ENCODE measurements at regions not wholly inside any gene's neighbourhood (a gene's known extent, or its start where the extent isn't known, plus 50 kb on each side); places are given as distances from the start of the nearest gene placed in this dataset.

- no peak for TF ChIP-seq YY1 (IDR thresholded peaks at IDR 0.05; ENCODE audit: low read depth)
- no peak for TF ChIP-seq CREB1 (IDR thresholded peaks at IDR 0.05; ENCODE audit: low read depth)
- TF ChIP-seq NFIC (IDR thresholded peaks at IDR 0.05): no peak
- TF ChIP-seq, protein P1, sequence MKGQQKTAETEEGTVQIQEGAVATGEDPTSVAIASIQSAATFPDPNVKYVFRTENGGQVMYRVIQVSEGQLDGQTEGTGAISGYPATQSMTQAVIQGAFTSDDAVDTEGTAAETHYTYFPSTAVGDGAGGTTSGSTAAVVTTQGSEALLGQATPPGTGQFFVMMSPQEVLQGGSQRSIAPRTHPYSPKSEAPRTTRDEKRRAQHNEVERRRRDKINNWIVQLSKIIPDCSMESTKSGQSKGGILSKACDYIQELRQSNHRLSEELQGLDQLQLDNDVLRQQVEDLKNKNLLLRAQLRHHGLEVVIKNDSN (IDR thresholded peaks at IDR 0.05): no peak
- no peak for TF ChIP-seq EGR1 (IDR thresholded peaks at IDR 0.05)
- TF ChIP-seq TCF12 (IDR thresholded peaks at IDR 0.05; ENCODE audit: low read depth): no peak
- no peak for TF ChIP-seq TEAD4 (IDR thresholded peaks at IDR 0.05)
- TF ChIP-seq TAF1 (IDR thresholded peaks at IDR 0.05; ENCODE audit: low read depth): no peak
- TF ChIP-seq MAX (IDR thresholded peaks at IDR 0.05): no peak
- no peak for TF ChIP-seq RAD21 (IDR thresholded peaks at IDR 0.05; ENCODE audit: low read depth)
These were observed 226.9 kb upstream of the SPOPL start for GRCh38 chr2:138274421-138275291.

- TF ChIP-seq YY1 (IDR thresholded peaks at IDR 0.05; ENCODE audit: low read depth) (no peak), FOXM1 (IDR thresholded peaks at IDR 0.05; ENCODE audit: borderline replicate concordance, low read depth) (no peak), TCF12 (IDR thresholded peaks at IDR 0.05; ENCODE audit: low read depth) (no peak)
- TF ChIP-seq, protein P2, sequence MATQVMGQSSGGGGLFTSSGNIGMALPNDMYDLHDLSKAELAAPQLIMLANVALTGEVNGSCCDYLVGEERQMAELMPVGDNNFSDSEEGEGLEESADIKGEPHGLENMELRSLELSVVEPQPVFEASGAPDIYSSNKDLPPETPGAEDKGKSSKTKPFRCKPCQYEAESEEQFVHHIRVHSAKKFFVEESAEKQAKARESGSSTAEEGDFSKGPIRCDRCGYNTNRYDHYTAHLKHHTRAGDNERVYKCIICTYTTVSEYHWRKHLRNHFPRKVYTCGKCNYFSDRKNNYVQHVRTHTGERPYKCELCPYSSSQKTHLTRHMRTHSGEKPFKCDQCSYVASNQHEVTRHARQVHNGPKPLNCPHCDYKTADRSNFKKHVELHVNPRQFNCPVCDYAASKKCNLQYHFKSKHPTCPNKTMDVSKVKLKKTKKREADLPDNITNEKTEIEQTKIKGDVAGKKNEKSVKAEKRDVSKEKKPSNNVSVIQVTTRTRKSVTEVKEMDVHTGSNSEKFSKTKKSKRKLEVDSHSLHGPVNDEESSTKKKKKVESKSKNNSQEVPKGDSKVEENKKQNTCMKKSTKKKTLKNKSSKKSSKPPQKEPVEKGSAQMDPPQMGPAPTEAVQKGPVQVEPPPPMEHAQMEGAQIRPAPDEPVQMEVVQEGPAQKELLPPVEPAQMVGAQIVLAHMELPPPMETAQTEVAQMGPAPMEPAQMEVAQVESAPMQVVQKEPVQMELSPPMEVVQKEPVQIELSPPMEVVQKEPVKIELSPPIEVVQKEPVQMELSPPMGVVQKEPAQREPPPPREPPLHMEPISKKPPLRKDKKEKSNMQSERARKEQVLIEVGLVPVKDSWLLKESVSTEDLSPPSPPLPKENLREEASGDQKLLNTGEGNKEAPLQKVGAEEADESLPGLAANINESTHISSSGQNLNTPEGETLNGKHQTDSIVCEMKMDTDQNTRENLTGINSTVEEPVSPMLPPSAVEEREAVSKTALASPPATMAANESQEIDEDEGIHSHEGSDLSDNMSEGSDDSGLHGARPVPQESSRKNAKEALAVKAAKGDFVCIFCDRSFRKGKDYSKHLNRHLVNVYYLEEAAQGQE (IDR thresholded peaks at IDR 0.05; ENCODE audit: low read depth): no peak
- TF ChIP-seq, protein P1 (IDR thresholded peaks at IDR 0.05): no peak
These were observed 226.3 kb upstream of the SPOPL start for GRCh38 chr2:138275292-138275690.

GRCh38 chr2:138275881-138276280 lies 225.7 kb upstream of the SPOPL start:
- TF ChIP-seq EP300 (IDR thresholded peaks at IDR 0.05; ENCODE audit: borderline replicate concordance): no peak
- TF ChIP-seq, protein P1 (IDR thresholded peaks at IDR 0.05): no peak
- no peak for TF ChIP-seq RAD21 (IDR thresholded peaks at IDR 0.05; ENCODE audit: low read depth)
- no peak for TF ChIP-seq ZBTB7A (IDR thresholded peaks at IDR 0.05; ENCODE audit: low read depth)
- TF ChIP-seq FOXM1 (IDR thresholded peaks at IDR 0.05; ENCODE audit: borderline replicate concordance, low read depth): no peak
- TF ChIP-seq TEAD4 (IDR thresholded peaks at IDR 0.05): no peak
- no peak for TF ChIP-seq CREB1 (IDR thresholded peaks at IDR 0.05; ENCODE audit: low read depth)
- no peak for TF ChIP-seq TCF12 (IDR thresholded peaks at IDR 0.05; ENCODE audit: low read depth)
- no peak for TF ChIP-seq MAX (IDR thresholded peaks at IDR 0.05)
- TF ChIP-seq, protein P2 (IDR thresholded peaks at IDR 0.05; ENCODE audit: low read depth): no peak
- TF ChIP-seq EGR1 (IDR thresholded peaks at IDR 0.05): no peak
- TF ChIP-seq TAF1 (IDR thresholded peaks at IDR 0.05; ENCODE audit: low read depth): no peak
- TF ChIP-seq CEBPB (IDR thresholded peaks at IDR 0.05): no peak
- TF ChIP-seq NFIC (IDR thresholded peaks at IDR 0.05): no peak
- TF ChIP-seq YY1 (IDR thresholded peaks at IDR 0.05; ENCODE audit: low read depth): no peak

GRCh38 chr2:138276339-138276738 lies 225.2 kb upstream of the SPOPL start:
- no peak for TF ChIP-seq EGR1 (IDR thresholded peaks at IDR 0.05)

DNA sequence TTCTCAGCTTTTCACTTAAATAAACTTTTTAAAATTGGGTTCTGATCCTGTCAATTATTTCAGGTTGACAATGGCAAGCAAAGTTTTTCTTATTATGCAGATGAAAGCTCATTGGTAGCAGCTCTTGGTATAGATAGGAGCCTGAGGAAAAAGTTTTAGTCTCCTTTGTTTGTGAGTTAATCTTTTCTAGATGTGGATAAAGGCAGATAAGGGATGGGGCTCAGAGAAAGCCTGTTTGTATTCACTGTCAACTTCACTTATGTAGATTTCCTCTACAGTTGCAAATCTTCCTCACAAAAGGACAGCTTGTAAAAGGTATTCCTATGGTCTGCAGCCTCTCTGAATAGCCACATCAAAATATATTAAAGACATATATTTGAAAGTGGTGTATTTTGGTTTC lies 224.5 kb upstream of the SPOPL start:
- TF ChIP-seq RAD21 (IDR thresholded peaks at IDR 0.05; ENCODE audit: low read depth): no peak
- TF ChIP-seq NFIC (IDR thresholded peaks at IDR 0.05): no peak
- TF ChIP-seq EGR1 (IDR thresholded peaks at IDR 0.05): no peak
- no peak for TF ChIP-seq TEAD4 (IDR thresholded peaks at IDR 0.05)

- TF ChIP-seq NFIC (IDR thresholded peaks at IDR 0.05): no peak
- TF ChIP-seq TCF12 (IDR thresholded peaks at IDR 0.05; ENCODE audit: low read depth): no peak
- TF ChIP-seq ZBTB7A (IDR thresholded peaks at IDR 0.05; ENCODE audit: low read depth): no peak
- TF ChIP-seq EGR1 (IDR thresholded peaks at IDR 0.05): no peak
- TF ChIP-seq CREB1 (IDR thresholded peaks at IDR 0.05; ENCODE audit: low read depth): no peak
- TF ChIP-seq EP300 (IDR thresholded peaks at IDR 0.05; ENCODE audit: borderline replicate concordance): no peak
- no peak for TF ChIP-seq YY1 (IDR thresholded peaks at IDR 0.05; ENCODE audit: low read depth)
- TF ChIP-seq, protein P2 (IDR thresholded peaks at IDR 0.05; ENCODE audit: low read depth): no peak
- TF ChIP-seq, protein P1 (IDR thresholded peaks at IDR 0.05): no peak
- TF ChIP-seq CEBPB (IDR thresholded peaks at IDR 0.05): no peak
- TF ChIP-seq RAD21 (IDR thresholded peaks at IDR 0.05; ENCODE audit: low read depth): no peak
- no peak for TF ChIP-seq TAF1 (IDR thresholded peaks at IDR 0.05; ENCODE audit: low read depth)
- no peak for TF ChIP-seq FOXM1 (IDR thresholded peaks at IDR 0.05; ENCODE audit: borderline replicate concordance, low read depth)
- TF ChIP-seq MAX (IDR thresholded peaks at IDR 0.05): no peak
- TF ChIP-seq TEAD4 (IDR thresholded peaks at IDR 0.05): no peak
These were observed 221.7 kb upstream of the SPOPL start for GRCh38 chr2:138279871-138280270.

Measured in Ishikawa (cell line).